HG03175 (cell line): ENCODE measurements at regions not wholly inside any gene's neighbourhood (a gene's known extent, or its start where the extent isn't known, plus 50 kb on each side); places are given as distances from the start of the nearest gene placed in this dataset.

Source experiments
- ATAC-seq: cut with Tn5 transposase; IDR thresholded peaks from one replicate; pipeline ENCODE4 v1.9.1; 2021; ENCODE audit warnings: mild to moderate bottlenecking, moderate library complexity; ENCODE audit not compliant: unreplicated experiment

GRCh38 chr15:96274087-96274440 is 56.4 kb upstream of the NR2F2 start:
- no peak for ATAC-seq

GRCh38 chr15:96274698-96275097 is 55.8 kb upstream of the NR2F2 start:
- no peak for ATAC-seq

- no peak for ATAC-seq
These were observed 53.9 kb upstream of the NR2F2 start for GRCh38 chr15:96276438-96277210.
